ACHN (cell line): ENCODE measurements at regions not wholly inside any gene's neighbourhood (a gene's known extent, or its start where the extent isn't known, plus 50 kb on each side); places are given as distances from the start of the nearest gene placed in this dataset.

ENCODE experiments used
- DNase-seq: peaks from one replicate; pipeline ENCODE4 v3.0.0-alpha.2; 2015
- in situ Hi-C: cut with HindIII; loops from 2 replicates; pipeline ENCODE4 v1.10.0; 2017; ENCODE audit warnings: low sequenced_read_pairs, low pct_ligation_motif_present, low pct_unique_long_range_greater_than_20kb

DNA sequence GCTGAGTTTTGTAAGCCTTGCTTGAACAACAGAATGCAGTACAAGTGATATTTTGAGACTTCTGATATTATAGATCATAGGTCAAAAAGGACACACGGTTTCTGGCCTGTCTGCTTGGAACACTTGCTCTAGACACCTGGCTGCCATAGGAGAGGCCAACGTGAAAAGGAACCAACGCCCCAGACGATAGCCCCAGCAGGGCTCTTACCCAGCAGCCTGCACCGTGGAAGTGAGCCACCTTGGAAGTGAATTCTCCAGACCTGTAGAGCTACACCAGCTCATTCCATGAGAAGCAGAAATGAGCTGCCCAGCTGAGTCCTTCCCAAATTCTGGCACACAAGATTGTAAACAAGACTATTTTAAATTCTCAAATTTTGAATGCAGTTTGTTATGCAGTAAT lies 323.1 kb downstream of the FBXO8 start:
- in situ Hi-C loops, result no loop called here
- DNase-seq, result no peak

- in situ Hi-C loops, result no loop called here
- DNase-seq, result no peak
Observed at GRCh38 chr4:173958445-173958844, 325.0 kb downstream of the FBXO8 start.

DNA sequence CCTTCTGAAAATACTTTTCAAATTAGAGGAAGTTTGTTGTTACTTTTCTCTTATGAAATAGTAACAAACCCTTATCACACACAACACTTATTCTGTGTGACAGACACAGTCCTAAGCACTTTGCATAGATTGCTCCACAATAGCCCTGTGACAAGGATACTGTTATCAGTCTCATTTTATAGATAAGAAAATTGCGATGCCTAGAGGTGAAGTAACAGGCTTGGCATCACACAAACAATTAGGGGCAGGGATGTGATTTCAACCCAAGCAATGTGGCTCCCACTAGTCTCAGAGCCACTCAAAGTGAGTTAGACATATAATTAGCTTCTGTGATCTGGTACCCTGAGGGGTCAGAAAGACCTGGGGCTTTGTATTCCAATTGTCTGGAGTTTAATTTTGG lies 339.9 kb downstream of the FBXO8 start:
- in situ Hi-C loops, result no loop called here
- DNase-seq, result no peak

- no peak for DNase-seq
- in situ Hi-C loops, result no loop called here
Observed at GRCh38 chr4:173940146-173940545, 343.3 kb downstream of the FBXO8 start.

DNA sequence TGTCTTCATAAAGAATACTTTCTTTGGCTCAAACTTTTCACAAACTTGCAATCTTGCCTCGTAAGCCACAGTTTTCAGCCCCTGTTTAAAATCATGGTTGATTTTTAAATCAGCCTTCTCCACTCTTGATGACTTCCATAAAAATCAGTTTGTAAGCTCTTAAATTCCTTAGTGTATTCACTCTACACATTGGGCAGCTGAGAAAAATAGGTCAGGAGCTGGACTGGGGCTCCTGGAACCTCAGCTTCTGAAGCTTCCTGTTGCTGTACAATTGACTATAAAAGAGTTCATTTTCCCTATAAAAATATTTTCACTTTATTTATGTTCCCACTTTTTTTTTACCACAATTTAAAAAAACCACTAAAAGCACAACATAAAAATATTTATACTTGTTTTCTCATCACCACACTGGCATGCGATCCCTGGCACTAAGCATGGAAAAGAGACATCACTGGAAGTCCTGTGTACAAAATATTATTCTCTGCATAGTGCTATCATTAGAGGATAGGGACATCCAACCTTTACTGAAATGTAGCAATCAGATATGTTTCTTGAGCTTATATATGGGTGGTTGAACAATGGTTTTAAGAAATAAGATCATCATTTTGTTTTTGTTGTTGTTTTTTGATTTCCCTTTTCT lies 345.7 kb downstream of the FBXO8 start:
- in situ Hi-C loops, result no loop called here
- DNase-seq, result no peak

- DNase-seq, result no peak
- in situ Hi-C loops, result no loop called here
Observed at GRCh38 chr4:173936861-173937260, 346.6 kb downstream of the FBXO8 start.

- in situ Hi-C loops, result no loop called here
- DNase-seq, result no peak
Observed at GRCh38 chr4:173935622-173936405, 347.7 kb downstream of the FBXO8 start.

DNA sequence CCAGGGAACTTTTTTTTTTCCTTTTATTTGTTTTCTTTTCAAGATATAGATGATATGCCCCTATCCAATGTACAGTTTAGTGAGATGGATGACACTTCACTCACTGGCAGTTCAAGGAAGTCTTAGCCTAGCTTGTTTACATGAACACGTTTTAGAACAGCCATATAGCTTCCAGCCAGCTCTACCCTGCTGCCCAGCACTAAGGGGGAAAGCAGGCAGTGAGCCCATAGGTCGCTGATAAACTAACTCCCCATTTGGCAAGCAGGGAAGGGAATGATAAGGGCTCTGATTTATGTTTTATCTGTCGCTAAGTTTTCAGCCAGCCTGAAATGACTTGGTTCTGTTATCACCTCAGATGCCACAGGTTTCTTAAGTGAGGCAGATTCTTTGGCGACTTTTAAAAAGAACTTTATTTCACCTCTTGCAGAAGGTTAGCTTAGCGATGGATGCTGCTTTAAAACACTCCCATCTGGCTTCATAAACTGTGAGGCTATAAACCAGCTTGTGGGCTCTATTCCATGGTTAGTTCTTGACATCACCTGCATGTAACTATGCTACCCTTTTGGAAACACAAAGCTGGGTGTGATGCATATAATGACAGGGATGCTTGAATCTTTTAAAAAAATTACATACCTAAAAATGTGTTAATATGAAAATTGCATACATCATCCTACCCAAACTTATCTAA lies 348.4 kb downstream of the FBXO8 start:
- in situ Hi-C loops, result no loop called here
- no peak for DNase-seq

GRCh38 chr4:173934201-173934600 lies 349.3 kb downstream of the FBXO8 start:
- in situ Hi-C loops, result no loop called here
- no peak for DNase-seq

DNA sequence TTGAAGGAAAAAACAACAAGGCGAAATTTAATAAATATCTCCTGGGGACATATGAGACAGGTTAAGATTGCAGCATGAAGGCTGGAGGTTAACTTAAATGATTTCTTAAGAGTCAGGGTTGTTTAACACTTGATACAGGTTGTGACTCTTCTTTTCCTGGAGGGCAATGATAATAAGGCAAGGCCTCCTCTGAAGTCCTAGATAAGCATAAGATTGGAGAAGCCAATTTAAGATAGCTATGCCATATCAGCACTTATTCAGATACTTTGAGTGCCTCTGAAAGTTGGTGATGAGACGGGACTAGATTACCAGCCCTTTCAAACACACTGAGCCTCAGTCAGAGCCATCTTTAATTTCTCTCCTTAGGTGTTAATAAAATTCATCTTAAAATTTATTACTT lies 350.8 kb downstream of the FBXO8 start:
- in situ Hi-C loops, result no loop called here
- no peak for DNase-seq

GRCh38 chr4:173930329-173930967 lies 353.0 kb downstream of the FBXO8 start:
- in situ Hi-C loops, result no loop called here
- no peak for DNase-seq

DNA sequence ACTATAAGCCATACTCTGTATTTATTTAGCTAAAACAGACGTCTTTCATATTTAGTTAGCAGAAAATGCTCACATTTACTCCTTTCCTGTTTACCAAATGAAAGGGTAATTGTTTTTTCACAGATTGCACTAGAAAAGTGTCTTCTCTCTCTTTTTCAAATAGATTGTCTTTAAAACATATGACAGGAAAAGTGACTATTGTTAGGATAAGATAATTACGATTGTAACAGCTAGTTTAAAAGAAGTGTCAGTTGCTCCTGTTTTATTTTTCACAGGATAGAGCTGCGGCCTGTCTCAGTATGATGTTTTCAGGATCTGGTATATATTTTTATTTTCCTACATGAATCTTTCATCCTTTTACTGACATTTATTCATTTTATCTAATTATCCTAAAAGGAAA lies 353.5 kb downstream of the FBXO8 start:
- in situ Hi-C loops, result no loop called here
- no peak for DNase-seq

- in situ Hi-C loops, result no loop called here
- no peak for DNase-seq
Observed at GRCh38 chr4:173924561-173924960, 358.9 kb downstream of the FBXO8 start.

GRCh38 chr4:173919861-173920260 lies 363.6 kb downstream of the FBXO8 start:
- in situ Hi-C loops, result no loop called here
- DNase-seq, result no peak

- in situ Hi-C loops, result no loop called here
- DNase-seq, result no peak
Observed at GRCh38 chr4:173919196-173919595, 364.3 kb downstream of the FBXO8 start.

DNA sequence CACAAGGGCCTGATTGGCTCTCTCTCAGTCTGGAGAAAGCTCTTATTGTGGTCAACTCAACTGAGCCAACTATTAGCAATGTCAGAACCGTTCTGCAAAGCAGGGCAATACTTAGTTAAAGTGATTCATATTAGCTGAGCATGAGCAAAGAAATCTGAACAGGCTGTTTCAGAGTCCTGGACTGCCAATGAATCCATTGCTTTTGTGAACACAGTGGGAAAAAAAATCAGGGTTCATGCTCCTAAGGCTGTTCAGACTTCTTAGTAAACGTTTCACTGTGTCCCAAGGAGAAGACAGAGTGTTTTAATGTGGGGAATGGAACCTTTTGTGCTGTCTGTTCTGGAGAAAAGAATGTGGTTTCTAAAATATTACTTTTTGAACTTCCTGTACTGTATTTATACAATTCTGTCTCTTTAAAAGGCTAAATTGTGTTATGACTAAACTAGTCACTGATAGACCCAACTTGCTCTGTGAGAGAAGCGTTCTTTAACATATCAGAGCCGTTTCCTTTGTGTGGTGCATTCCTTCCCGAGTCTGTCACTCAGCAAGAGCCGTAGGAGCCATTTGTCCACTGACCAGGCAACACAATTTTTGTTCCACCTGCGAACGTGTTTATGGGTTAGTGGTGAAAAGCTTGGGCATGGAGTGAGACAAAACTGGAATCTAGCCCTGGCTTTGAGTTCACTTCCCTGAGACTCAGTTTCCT lies 366.1 kb downstream of the FBXO8 start:
- in situ Hi-C loops, result no loop called here
- no peak for DNase-seq

DNA sequence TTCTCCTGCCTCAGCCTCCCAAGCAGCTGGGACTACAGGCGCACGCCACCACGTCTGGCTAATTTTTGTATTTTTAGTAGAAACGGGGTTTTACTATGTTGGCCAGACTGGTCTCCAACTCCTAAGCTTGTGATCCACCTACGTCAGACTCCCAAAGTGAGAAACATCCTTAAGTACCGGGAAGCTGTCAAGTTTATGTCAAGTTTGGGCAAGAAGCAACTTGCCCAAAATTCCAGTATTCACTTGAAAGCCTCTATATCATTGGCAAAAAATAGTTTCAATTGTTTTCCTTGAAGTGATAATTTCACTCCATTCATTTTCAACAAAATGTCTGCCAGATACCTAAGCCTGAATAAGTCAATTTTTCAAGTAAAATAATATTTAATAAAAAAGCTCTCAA lies 370.0 kb downstream of the FBXO8 start:
- no peak for DNase-seq
- in situ Hi-C loops, result no loop called here

- in situ Hi-C loops, result no loop called here
- no peak for DNase-seq
Observed at GRCh38 chr4:173912384-173912783, 371.1 kb downstream of the FBXO8 start.

DNA sequence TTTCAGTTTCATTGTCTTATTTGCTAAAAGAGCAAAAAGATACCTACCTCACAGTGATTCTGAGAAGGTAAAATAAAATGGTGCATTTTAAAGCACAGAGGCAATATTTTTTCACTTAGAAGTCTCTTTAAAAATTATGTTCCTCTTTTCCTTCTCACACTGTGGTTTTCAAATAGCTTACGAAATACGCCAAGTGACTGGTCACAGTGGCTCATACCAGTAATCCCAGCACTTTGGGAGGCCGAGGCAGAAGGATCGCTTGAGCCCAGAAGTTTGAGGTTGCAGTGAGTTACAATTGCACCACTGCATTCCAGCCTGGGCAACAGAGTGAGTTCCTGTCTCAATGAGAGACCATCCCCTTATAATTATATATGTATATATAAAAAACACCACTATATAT lies 372.6 kb downstream of the FBXO8 start:
- DNase-seq, result no peak
- in situ Hi-C loops, result no loop called here
